ENCODE measurements at regions not wholly inside any gene's neighbourhood (a gene's known extent, or its start where the extent isn't known, plus 50 kb on each side); places are given as distances from the start of the nearest gene placed in this dataset.

DNA sequence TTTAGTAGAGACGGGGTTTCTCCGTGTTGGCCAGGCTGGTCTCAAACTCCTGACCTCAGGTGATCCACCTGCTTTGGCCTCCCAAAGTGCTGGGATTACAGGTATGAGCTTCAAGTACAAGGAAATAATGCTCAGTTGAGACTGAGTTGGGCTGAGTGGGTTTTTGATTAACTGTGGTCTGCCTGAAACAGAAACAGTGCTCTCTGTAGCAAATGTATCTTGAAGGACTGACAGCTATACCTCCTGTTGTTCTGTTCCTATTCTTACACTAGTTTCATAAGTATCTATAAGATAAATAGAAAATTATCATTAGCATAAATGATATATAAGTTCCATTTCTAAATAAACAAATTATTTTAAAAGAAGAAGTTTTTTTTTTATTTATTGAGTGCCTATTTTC, 142.8 kb upstream of the PTPRK start:
- H3K9me3 Mint-ChIP-seq (ENCODE audit: unreplicated experiment): no peaks in the 10 kb centered on the region

DNA sequence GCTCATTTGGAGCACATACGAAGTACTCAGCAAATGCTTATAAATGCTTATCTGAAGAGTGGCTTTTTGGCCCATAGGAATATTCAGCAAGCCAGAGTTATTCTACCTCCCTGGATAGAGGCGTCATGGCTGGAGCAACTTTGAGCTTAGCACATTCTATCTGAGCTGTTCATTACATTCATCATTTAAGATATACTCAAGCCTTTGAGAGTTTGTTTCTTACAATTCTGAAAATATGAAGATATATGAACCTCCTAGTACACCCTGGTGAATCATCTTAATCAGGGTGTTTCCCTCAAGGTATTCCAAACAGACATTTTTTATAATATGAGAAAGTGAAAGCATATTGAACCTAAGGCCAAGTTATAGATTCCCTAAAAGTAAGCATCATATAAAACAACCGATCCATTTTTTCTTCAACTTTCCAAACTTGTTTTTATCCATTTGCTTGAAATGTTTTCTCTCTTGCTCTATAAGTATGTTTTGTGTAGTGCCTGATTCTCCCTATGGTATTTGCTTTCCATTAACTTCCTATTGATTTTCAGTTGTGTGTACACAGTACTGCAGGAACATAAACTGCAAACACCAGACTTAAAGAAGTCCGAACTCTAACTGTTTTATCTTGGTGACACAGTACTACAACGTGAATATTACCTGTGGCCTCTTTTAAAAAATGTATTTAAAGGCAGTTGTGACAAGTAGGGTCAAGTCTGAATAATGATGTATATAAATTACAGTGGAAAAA, 139.7 kb upstream of the PTPRK start:
- TF ChIP-seq, protein P1, sequence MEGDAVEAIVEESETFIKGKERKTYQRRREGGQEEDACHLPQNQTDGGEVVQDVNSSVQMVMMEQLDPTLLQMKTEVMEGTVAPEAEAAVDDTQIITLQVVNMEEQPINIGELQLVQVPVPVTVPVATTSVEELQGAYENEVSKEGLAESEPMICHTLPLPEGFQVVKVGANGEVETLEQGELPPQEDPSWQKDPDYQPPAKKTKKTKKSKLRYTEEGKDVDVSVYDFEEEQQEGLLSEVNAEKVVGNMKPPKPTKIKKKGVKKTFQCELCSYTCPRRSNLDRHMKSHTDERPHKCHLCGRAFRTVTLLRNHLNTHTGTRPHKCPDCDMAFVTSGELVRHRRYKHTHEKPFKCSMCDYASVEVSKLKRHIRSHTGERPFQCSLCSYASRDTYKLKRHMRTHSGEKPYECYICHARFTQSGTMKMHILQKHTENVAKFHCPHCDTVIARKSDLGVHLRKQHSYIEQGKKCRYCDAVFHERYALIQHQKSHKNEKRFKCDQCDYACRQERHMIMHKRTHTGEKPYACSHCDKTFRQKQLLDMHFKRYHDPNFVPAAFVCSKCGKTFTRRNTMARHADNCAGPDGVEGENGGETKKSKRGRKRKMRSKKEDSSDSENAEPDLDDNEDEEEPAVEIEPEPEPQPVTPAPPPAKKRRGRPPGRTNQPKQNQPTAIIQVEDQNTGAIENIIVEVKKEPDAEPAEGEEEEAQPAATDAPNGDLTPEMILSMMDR (IDR thresholded peaks at IDR 0.05; ENCODE audit: unreplicated experiment): no peak
- Mint-ChIP-seq H3K27me3 (ENCODE audit: unreplicated experiment) (no peaks in the 10 kb centered on the region), H3K36me3 (ENCODE audit: low read depth, unreplicated experiment) (no peaks in the 10 kb centered on the region), H3K27ac (ENCODE audit: unreplicated experiment) (no peak overlapping the region), H3K9me3 (ENCODE audit: unreplicated experiment) (no peaks in the 10 kb centered on the region), H3K4me3 (ENCODE audit: unreplicated experiment) (no peak overlapping the region), H3K4me1 (ENCODE audit: unreplicated experiment) (peaks cover 5% of the 10 kb centered on the region)
- DNase-seq (ENCODE audit: low spot score): no peak

More for the DNA sequence above, 142.8 kb upstream of the PTPRK start:
- Mint-ChIP-seq H3K4me1 (ENCODE audit: unreplicated experiment) (no peaks in the 10 kb centered on the region), H3K4me3 (ENCODE audit: unreplicated experiment) (no peak overlapping the region), H3K36me3 (ENCODE audit: low read depth, unreplicated experiment) (no peaks in the 10 kb centered on the region), H3K27ac (ENCODE audit: unreplicated experiment) (no peak overlapping the region), H3K27me3 (ENCODE audit: unreplicated experiment) (no peaks in the 10 kb centered on the region)
- DNase-seq (ENCODE audit: low spot score): no peak
- TF ChIP-seq, protein P1 (IDR thresholded peaks at IDR 0.05; ENCODE audit: unreplicated experiment): no peak

DNA sequence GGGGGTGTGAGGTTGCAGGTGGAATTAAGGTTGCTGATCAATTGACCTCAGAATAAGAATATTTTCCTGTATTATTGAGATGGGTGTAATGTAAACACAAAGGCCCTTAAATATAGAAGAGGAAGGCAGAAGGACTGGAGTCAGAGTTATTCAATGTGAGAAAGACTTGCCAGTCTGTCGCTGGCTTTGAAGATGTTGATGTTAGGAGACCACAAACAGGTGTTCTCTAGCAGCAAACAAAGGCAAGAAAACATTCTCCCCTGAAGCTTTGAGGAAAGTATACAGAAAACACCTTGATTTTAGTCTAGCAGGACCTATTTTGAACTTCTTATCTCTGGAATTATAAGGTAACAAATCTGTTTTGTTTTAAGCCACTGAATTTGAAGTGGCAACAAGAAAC, 138.9 kb upstream of the PTPRK start:
- no peaks in the 10 kb centered on the region for H3K9me3 Mint-ChIP-seq (ENCODE audit: unreplicated experiment)
- no peak overlapping the region for H3K27ac Mint-ChIP-seq (ENCODE audit: unreplicated experiment)
- no peaks in the 10 kb centered on the region for H3K27me3 Mint-ChIP-seq (ENCODE audit: unreplicated experiment)
- H3K36me3 Mint-ChIP-seq (ENCODE audit: low read depth, unreplicated experiment): no peaks in the 10 kb centered on the region
- TF ChIP-seq, protein P1 (IDR thresholded peaks at IDR 0.05; ENCODE audit: unreplicated experiment): no peak
- DNase-seq (ENCODE audit: low spot score): no peak
- H3K4me3 Mint-ChIP-seq (ENCODE audit: unreplicated experiment): no peak overlapping the region
- H3K4me1 Mint-ChIP-seq (ENCODE audit: unreplicated experiment): peaks cover 5% of the 10 kb centered on the region

DNA sequence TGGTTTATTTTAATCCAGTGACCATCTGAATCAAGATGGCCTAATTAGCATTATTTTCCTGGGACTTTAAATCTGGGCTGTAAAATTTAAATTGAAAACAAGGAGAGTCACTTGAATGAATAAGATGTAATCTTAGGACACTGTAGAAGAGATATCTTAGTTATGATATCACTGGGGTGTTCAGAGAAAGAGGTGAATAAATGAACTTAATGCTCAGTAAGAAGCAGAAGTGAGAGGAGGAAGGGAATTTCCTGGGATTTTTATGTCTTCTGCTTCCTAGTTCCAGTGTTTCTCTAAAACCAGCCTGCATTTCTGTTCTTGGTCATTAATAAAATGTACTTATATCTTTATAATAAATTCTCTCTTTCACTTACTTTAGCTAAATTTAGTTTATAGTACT, 136.8 kb upstream of the PTPRK start:
- Mint-ChIP-seq H3K27me3 (ENCODE audit: unreplicated experiment) (no peaks in the 10 kb centered on the region), H3K36me3 (ENCODE audit: low read depth, unreplicated experiment) (no peaks in the 10 kb centered on the region), H3K27ac (ENCODE audit: unreplicated experiment) (no peak overlapping the region), H3K4me3 (ENCODE audit: unreplicated experiment) (no peak overlapping the region), H3K4me1 (ENCODE audit: unreplicated experiment) (peaks cover 5% of the 10 kb centered on the region), H3K9me3 (ENCODE audit: unreplicated experiment) (no peaks in the 10 kb centered on the region)
- TF ChIP-seq, protein P1 (IDR thresholded peaks at IDR 0.05; ENCODE audit: unreplicated experiment): no peak
- DNase-seq (ENCODE audit: low spot score): no peak

DNA sequence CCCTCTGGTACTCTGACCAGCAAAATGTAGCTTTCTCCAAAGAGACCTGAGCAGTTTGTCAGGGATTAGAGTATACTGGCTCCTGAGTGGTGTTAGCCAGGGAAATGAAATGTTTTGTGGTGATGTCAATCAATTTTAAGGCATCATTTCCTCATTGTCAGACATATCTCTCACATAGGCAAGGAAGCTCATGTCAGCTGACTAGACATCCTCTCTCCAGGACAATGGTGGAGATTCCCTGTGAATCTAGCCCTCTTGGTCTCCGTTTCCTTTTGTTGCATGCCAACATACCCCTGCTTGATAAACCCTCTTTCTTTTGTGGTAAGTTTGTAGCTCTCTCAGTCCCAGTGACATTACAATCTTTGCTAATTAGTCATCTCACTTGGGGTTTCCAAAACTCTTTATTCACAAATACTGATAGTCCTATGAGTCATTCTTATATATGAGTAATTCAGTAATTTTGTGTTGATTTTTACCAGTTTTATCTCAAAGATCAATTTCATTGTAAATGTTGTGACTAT, 135.6 kb upstream of the PTPRK start:
- TF ChIP-seq, protein P1 (IDR thresholded peaks at IDR 0.05; ENCODE audit: unreplicated experiment): no peak
- Mint-ChIP-seq H3K36me3 (ENCODE audit: low read depth, unreplicated experiment) (no peaks in the 10 kb centered on the region), H3K4me1 (ENCODE audit: unreplicated experiment) (peaks cover 5% of the 10 kb centered on the region), H3K4me3 (ENCODE audit: unreplicated experiment) (no peak overlapping the region), H3K27ac (ENCODE audit: unreplicated experiment) (peak overlapping the region; percentile 80), H3K27me3 (ENCODE audit: unreplicated experiment) (no peaks in the 10 kb centered on the region), H3K9me3 (ENCODE audit: unreplicated experiment) (no peaks in the 10 kb centered on the region)
- DNase-seq (ENCODE audit: low spot score): no peak
